Osteoblast (primary cell): ENCODE measurements at regions not wholly inside any gene's neighbourhood (a gene's known extent, or its start where the extent isn't known, plus 50 kb on each side); places are given as distances from the start of the nearest gene placed in this dataset.

Experiments
- DNase-seq: peaks from one replicate; pipeline ENCODE4 v3.0.0; 2011; ENCODE audit warnings: low spot score, mixed read lengths; ENCODE audit not compliant: insufficient read length; ENCODE audit errors: missing footprints
- H2AFZ ChIP-seq: 2 replicates; pipeline ENCODE4 v1.6.0; 2011; ENCODE audit warnings: mild to moderate bottlenecking, low read length
- H3K27ac ChIP-seq: 2 replicates; pipeline ENCODE4 v1.5.1; 2011; ENCODE audit warnings: mild to moderate bottlenecking, low read depth, low read length, moderate library complexity
- H3K27me3 ChIP-seq: 2 replicates; pipeline ENCODE4 v1.6.0; 2012; ENCODE audit warnings: mild to moderate bottlenecking, control low read depth, inconsistent platforms, low read length, moderate library complexity; ENCODE audit not compliant: insufficient read depth
- H3K36me3 ChIP-seq: 2 replicates; pipeline ENCODE4 v1.5.1; 2011; ENCODE audit warnings: mild to moderate bottlenecking, low read length, control low read depth, moderate library complexity; ENCODE audit not compliant: insufficient read depth
- H3K4me1 ChIP-seq: 2 replicates; pipeline ENCODE4 v1.5.1; 2011; ENCODE audit warnings: mild to moderate bottlenecking, low read length, control low read depth, moderate library complexity; ENCODE audit not compliant: insufficient read depth
- H3K4me2 ChIP-seq: 2 replicates; pipeline ENCODE4 v1.6.0; 2011; ENCODE audit warnings: mild to moderate bottlenecking, low read length; ENCODE audit not compliant: insufficient read depth
- H3K4me3 ChIP-seq: fragments of 200-600 bp; sonication (generic); 3 replicates; pipeline ENCODE4 v1.5.1; 2012; ENCODE audit warnings: mild to moderate bottlenecking, low read length, inconsistent platforms; ENCODE audit not compliant: insufficient read depth
- H3K79me2 ChIP-seq: 2 replicates; pipeline ENCODE4 v1.6.0; 2012; ENCODE audit warnings: mild to moderate bottlenecking, low read length, control low read depth, inconsistent platforms; ENCODE audit not compliant: insufficient read depth
- H3K9me3 ChIP-seq: 2 replicates; pipeline ENCODE4 v1.5.1; 2011; ENCODE audit warnings: low read depth, low read length, control low read depth
- H4K20me1 ChIP-seq: 2 replicates; pipeline ENCODE4 v1.6.0; 2012; ENCODE audit warnings: mild to moderate bottlenecking, low read length, control low read depth; ENCODE audit not compliant: insufficient read depth
- CTCF ChIP-seq: IDR thresholded peaks from 2 replicates; pipeline ENCODE4 v1.5.1; 2011; ENCODE audit warnings: mild to moderate bottlenecking, low read depth, low read length, moderate library complexity; ENCODE audit errors: extremely low read depth

DNA sequence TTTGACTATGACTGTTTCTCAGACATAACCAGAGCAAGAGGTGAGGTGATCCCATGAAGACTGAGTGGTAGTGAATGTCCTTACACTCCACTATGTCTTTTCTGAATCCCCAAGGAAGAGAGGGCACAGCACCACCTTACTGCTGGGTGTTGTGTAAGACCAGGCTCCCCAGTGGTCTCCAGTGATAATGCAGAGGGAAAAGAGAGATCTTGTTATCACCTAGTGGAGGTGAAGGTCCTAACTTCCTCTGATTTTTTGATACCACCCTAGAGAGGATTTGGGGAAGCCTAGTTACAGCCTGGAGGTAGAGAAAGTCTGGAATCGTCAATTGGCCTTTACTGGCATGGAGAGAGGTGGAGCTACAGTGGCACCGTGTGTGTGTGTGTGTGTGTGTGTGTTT, 288.0 kb upstream of the BCHE start:
- no peak for TF ChIP-seq CTCF
- no peaks in the 10 kb centered on the region for H3K4me1 ChIP-seq
- H3K27ac ChIP-seq, result no peak overlapping the region
- H2AFZ ChIP-seq, result no peak overlapping the region
- no peaks in the 10 kb centered on the region for H3K9me3 ChIP-seq
- no peak overlapping the region for H3K4me3 ChIP-seq
- H3K4me2 ChIP-seq, result no peak overlapping the region
- no peak for DNase-seq
- H3K27me3 ChIP-seq, result no peaks in the 10 kb centered on the region
- no peaks in the 10 kb centered on the region for H3K36me3 ChIP-seq
- no peaks in the 10 kb centered on the region for H3K79me2 ChIP-seq
- no peaks in the 10 kb centered on the region for H4K20me1 ChIP-seq

GRCh38 chr3:166123576-166123975, 286.4 kb upstream of the BCHE start:
- DNase-seq, result no peak
- Histone ChIP-seq H3K4me3 (no peak overlapping the region), H3K27ac (no peak overlapping the region), H3K27me3 (no peaks in the 10 kb centered on the region), H3K36me3 (no peaks in the 10 kb centered on the region), H3K4me1 (no peaks in the 10 kb centered on the region), H3K79me2 (no peaks in the 10 kb centered on the region), H2AFZ (no peak overlapping the region), H4K20me1 (no peaks in the 10 kb centered on the region), H3K4me2 (no peak overlapping the region), H3K9me3 (no peaks in the 10 kb centered on the region)
- no peak for TF ChIP-seq CTCF

DNA sequence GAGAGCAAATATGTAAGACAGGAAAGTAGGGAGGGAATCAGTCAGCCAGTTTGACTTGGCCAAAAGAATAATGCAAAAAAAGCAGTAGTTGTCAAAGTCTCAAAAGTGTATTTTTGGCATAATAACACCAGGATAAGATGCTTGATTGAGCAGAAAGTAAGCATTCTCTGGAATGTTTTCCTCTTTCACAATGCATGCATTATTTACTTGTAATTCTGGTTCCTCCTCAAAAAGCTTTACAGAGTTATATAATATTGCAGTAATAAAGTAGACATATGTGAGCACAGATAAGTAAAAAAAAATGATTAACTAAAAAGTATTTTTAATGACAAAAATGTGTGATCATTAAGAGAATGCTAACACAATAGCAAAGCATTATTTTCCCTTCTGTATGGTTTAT, 285.9 kb upstream of the BCHE start:
- H3K4me3 ChIP-seq, result no peak overlapping the region
- no peaks in the 10 kb centered on the region for H3K79me2 ChIP-seq
- TF ChIP-seq CTCF, result no peak
- H3K9me3 ChIP-seq, result peaks cover 3% of the 10 kb centered on the region
- H3K36me3 ChIP-seq, result no peaks in the 10 kb centered on the region
- H3K27ac ChIP-seq, result no peak overlapping the region
- H3K4me1 ChIP-seq, result no peaks in the 10 kb centered on the region
- H4K20me1 ChIP-seq, result no peaks in the 10 kb centered on the region
- no peaks in the 10 kb centered on the region for H3K27me3 ChIP-seq
- H2AFZ ChIP-seq, result no peak overlapping the region
- no peak for DNase-seq
- H3K4me2 ChIP-seq, result no peak overlapping the region

GRCh38 chr3:166118049-166118448, 280.8 kb upstream of the BCHE start:
- TF ChIP-seq CTCF, result no peak
- Histone ChIP-seq H3K4me1 (no peaks in the 10 kb centered on the region), H3K4me2 (no peak overlapping the region), H3K27me3 (no peaks in the 10 kb centered on the region), H4K20me1 (no peaks in the 10 kb centered on the region), H2AFZ (no peak overlapping the region), H3K36me3 (no peaks in the 10 kb centered on the region), H3K9me3 (peaks cover 3% of the 10 kb centered on the region), H3K27ac (no peak overlapping the region), H3K79me2 (no peaks in the 10 kb centered on the region), H3K4me3 (no peak overlapping the region)
- no peak for DNase-seq
